K562 (cell line): ENCODE measurements at regions not wholly inside any gene's neighbourhood (a gene's known extent, or its start where the extent isn't known, plus 50 kb on each side); places are given as distances from the start of the nearest gene placed in this dataset.

Source experiments
- ATAC-seq: fragments of 200-7000 bp; cut with Tn5 transposase; 3 replicates; pipeline ENCODE4 v1.9.1; 2020; ENCODE audit warnings: moderate library complexity
- BruUV-seq: library from RNA; stranded (reverse); fragments of 400-500 nt; replicated peaks from 2 replicates; lab custom pipeline; 2021; lab: Mats Ljungman, UMichigan
- CTCF ChIA-PET: fragments of 300-600 bp; formaldehyde crosslinking; extraction: SDS; loops from one replicate; lab custom pipeline; 2021; ENCODE audit warnings: low intra/inter-chr PET ratio; lab: Yijun Ruan, JAX
- POLR2A ChIA-PET: fragments of 300-600, 350-650 bp; sonication (Branson Sonifier 250); formaldehyde crosslinking; extraction: SDS; loops from one replicate; lab custom pipeline; 2021; ENCODE audit warnings: antibody characterized with exemption, inconsistent platforms; lab: Yijun Ruan, JAX
- DNase-seq, 4 experiments: peaks; one replicate each; pipeline versions ENCODE4 v3.0.0 to v3.0.0-alpha.2; 2011 to 2018; ENCODE audit warnings: low spot score in 3 of 4, mixed read lengths in 3 of 4; ENCODE audit errors: extremely low read depth in 1 of 4
- FAIRE-seq: peaks from 2 replicates; lab custom pipeline; 2011; peaks lifted over from hg19 to GRCh38; lab: Jason Lieb, UNC
- H2AFZ ChIP-seq: 2 replicates; pipeline ENCODE4 v1.6.0; 2011; ENCODE audit warnings: low read depth, low read length, control low read depth, inconsistent platforms
- H3K27ac ChIP-seq: fragments of 200-600 bp; 3 replicates; pipeline ENCODE4 v1.8.0; 2011; ENCODE audit warnings: low read depth, mild to moderate bottlenecking, control low read depth, inconsistent platforms, low read length, moderate library complexity, mixed read lengths; ENCODE audit errors: extremely low read depth
- H3K27me3 ChIP-seq, 2 experiments: fragments of 300-600 bp in 1 of 2; 2 replicates in 1 of 2; 3 replicates in 1 of 2; pipeline versions ENCODE4 v1.6.0 to v1.8.0; 2011; ENCODE audit warnings: inconsistent platforms in 2 of 2, low read length in 2 of 2, mild to moderate bottlenecking in 1 of 2, mixed read lengths in 1 of 2, moderate library complexity in 1 of 2; ENCODE audit not compliant: control insufficient read depth in 2 of 2, insufficient read depth in 2 of 2
- H3K36me3 ChIP-seq: fragments of 300-600 bp; 3 replicates; pipeline ENCODE4 v1.8.0; 2011; ENCODE audit warnings: mild to moderate bottlenecking, low read length, inconsistent platforms; ENCODE audit not compliant: control insufficient read depth, insufficient read depth
- H3K4me1 ChIP-seq, 2 experiments: fragments of 200-600 bp in 1 of 2; replicated peaks in 1 of 2; 2 replicates in 1 of 2; 3 replicates in 1 of 2; pipeline versions ENCODE4 v1.5.1 to v1.8.0; 2011; ENCODE audit warnings: inconsistent platforms in 2 of 2, low read length in 2 of 2, mild to moderate bottlenecking in 1 of 2, mixed read lengths in 1 of 2, moderate library complexity in 1 of 2; ENCODE audit not compliant: control insufficient read depth in 2 of 2, insufficient read depth in 2 of 2
- H3K4me2 ChIP-seq: 2 replicates; pipeline ENCODE4 v1.6.1; 2011; ENCODE audit warnings: low read length, control low read depth, inconsistent platforms, mixed read lengths; ENCODE audit not compliant: insufficient read depth
- H3K4me3 ChIP-seq: fragments of 200-600 bp; sonication (generic), shearing (Covaris generic); 2 replicates; pipeline ENCODE4 v1.5.1; 2016; ENCODE audit warnings: control low read depth, inconsistent platforms
- H3K79me2 ChIP-seq: fragments of 200-600 bp; 3 replicates; pipeline ENCODE4 v1.8.0; 2011; ENCODE audit warnings: low read length, inconsistent platforms; ENCODE audit not compliant: control insufficient read depth, insufficient read depth
- H3K9ac ChIP-seq, 2 experiments: 2 replicates each; pipeline versions ENCODE4 v1.6.0 to v1.6.1; 2011; ENCODE audit warnings: low read depth in 2 of 2, low read length in 2 of 2, control low read depth in 1 of 2, inconsistent platforms in 1 of 2, mild to moderate bottlenecking in 1 of 2, mixed read lengths in 1 of 2; ENCODE audit not compliant: insufficient read depth in 1 of 2
- H3K9me1 ChIP-seq: one replicate; pipeline ENCODE4 v1.6.0; 2011; ENCODE audit warnings: inconsistent platforms, mild to moderate bottlenecking, low read length, moderate library complexity; ENCODE audit not compliant: control insufficient read depth, insufficient read depth
- H3K9me3 ChIP-seq: replicated peaks from 2 replicates; pipeline ENCODE4 v1.5.1; 2011; ENCODE audit warnings: low read depth, low read length, inconsistent platforms; ENCODE audit not compliant: control insufficient read depth, insufficient read depth
- H4K20me1 ChIP-seq: replicated peaks from 2 replicates; pipeline ENCODE4 v1.6.1; 2011; ENCODE audit warnings: low read length, inconsistent platforms, mixed read lengths; ENCODE audit not compliant: control insufficient read depth, insufficient read depth
- CBFA2T3 ChIP-seq: fragments of 450-650 bp; IDR thresholded peaks from 2 replicates; pipeline ENCODE4 v1.6.1; 2017
- CHCHD3 ChIP-seq: fragments of 250-450 bp; sonication (Bioruptor Pico); IDR thresholded peaks from 2 replicates; pipeline ENCODE4 v2.1.2; 2022; ENCODE audit warnings: mild to moderate bottlenecking
- HDAC3 ChIP-seq: fragments of 450-650 bp; IDR thresholded peaks from 2 replicates; pipeline ENCODE4 v1.6.1; 2018; ENCODE audit warnings: borderline replicate concordance, mild to moderate bottlenecking, moderate library complexity; ENCODE audit not compliant: partially characterized antibody
- NFE2 ChIP-seq: IDR thresholded peaks from 2 replicates; pipeline ENCODE4 v1.6.1; 2014; ENCODE audit warnings: antibody characterized with exemption, low read depth
- NR0B1 ChIP-seq: fragments of 450-650 bp; IDR thresholded peaks from one replicate; pipeline ENCODE4 v1.6.1; 2018; ENCODE audit warnings: mild to moderate bottlenecking, moderate library complexity; ENCODE audit not compliant: partially characterized antibody
- RERE ChIP-seq: sonication (generic); formaldehyde crosslinking; IDR thresholded peaks from 2 replicates; pipeline ENCODE4 v1.8.0; 2023; ENCODE audit warnings: missing genetic modification reagents, mild to moderate bottlenecking, borderline replicate concordance
- in situ Hi-C: fragments of 300-500 bp; cut with MboI; formaldehyde crosslinking; loops from 4 replicates; pipeline ENCODE4 v1.15.0; 2018; ENCODE audit warnings: inconsistent platforms, mixed read lengths
- intact Hi-C: fragments of 100-400 bp; cut with micrococcal nuclease; formaldehyde crosslinking; loops from 2 replicates; pipeline ENCODE4 v1.14.2; 2022

DNA sequence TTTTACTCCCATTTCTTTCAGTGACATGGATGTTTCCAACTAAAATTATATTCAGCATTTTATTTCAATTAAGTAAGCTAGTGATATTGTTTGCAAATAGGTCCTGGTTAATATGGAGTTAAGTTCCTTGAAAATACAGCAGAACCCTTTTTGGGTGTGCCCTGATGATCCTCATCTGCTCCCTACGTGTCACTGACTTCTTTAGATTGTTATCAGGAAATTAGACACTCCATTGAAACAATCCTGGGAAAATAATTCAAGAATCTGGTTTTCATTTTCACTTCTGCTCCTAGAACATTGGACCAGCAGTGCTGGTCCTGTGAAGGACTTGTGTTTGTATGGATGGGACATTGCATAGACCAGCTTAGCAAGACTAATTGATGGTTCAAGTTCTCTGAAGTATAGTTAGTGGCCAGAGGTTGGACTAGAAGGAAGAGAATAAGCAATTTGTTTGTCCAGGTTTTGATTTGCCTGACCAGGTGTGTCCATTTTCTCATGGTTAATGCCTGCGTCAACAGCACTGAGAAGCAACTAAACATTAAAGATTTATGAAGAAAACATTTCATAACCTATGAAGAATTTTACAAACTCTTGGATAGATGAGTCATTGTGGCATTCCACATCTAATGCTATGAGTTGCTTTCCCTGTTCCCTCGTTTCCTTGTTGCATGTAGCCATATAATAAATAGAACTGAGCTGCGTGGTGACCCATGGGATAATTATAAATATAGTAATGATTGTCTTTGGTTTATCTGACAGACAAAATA, 95.8 kb downstream of the ZPLD1 start (continued):
- TF ChIP-seq RERE (no peak), HDAC3 (no peak), NFE2 (no peak), CBFA2T3 (no peak)

GRCh38 chr3:102531686-102532085, 96.9 kb downstream of the ZPLD1 start:
- H3K27me3 ChIP-seq = no peaks in the 10 kb centered on the region
- in situ Hi-C loops = loop anchor here (25.0 kb wide), 1 partner anchor 719 kb away; no protein-coding TSS in a partner anchor
- TF ChIP-seq NR0B1 = no peak
- TF ChIP-seq CHCHD3 (CRISPR knock-in tag) = no peak
- no peak overlapping the region for H3K4me2 ChIP-seq
- no peaks in the 10 kb centered on the region for H3K79me2 ChIP-seq
- no peaks in the 10 kb centered on the region for H3K4me1 ChIP-seq
- H3K27ac ChIP-seq = no peak overlapping the region
- ChIA-PET CTCF (no interaction called here), POLR2A (no interaction called here)
- H3K9me1 ChIP-seq = no peaks in the 10 kb centered on the region
- no peak for DNase-seq
- no peaks in the 10 kb centered on the region for H3K9me3 ChIP-seq
- H3K4me3 ChIP-seq = no peak overlapping the region
- intact Hi-C loops = no loop called here
- no TSS peak for BruUV-seq
- ATAC-seq = no peak
- H2AFZ ChIP-seq = no peak overlapping the region
- no peaks in the 10 kb centered on the region for H4K20me1 ChIP-seq
- no peak overlapping the region for H3K9ac ChIP-seq
- H3K36me3 ChIP-seq = no peaks in the 10 kb centered on the region
- FAIRE-seq = no peak
